ENCODE measurements at regions not wholly inside any gene's neighbourhood (a gene's known extent, or its start where the extent isn't known, plus 50 kb on each side); places are given as distances from the start of the nearest gene placed in this dataset.

- no peak for TF ChIP-seq GATA2 (IDR thresholded peaks at IDR 0.05; ENCODE audit: low read depth, low read length)
- no peak for TF ChIP-seq GATA3 (IDR thresholded peaks at IDR 0.05; ENCODE audit: low read depth, low read length)
Observed at GRCh38 chr1:194372266-194372665, 1185.9 kb upstream of the B3GALT2 start.
